BJ (cell line): ENCODE measurements at regions not wholly inside any gene's neighbourhood (a gene's known extent, or its start where the extent isn't known, plus 50 kb on each side); places are given as distances from the start of the nearest gene placed in this dataset.

Experiments
- CTCF ChIA-PET: fragments of 350-600 bp; formaldehyde crosslinking; extraction: SDS; loops from one replicate; lab custom pipeline; 2021; ENCODE audit warnings: antibody characterized with exemption, inconsistent platforms; lab: Yijun Ruan, JAX
- POLR2A ChIA-PET: fragments of 300-600 bp; sonication (Branson Sonifier 250); formaldehyde crosslinking; extraction: SDS; loops from one replicate; lab custom pipeline; 2021; ENCODE audit warnings: antibody characterized with exemption; lab: Charles Lee
- DNase-seq: peaks from one replicate; pipeline ENCODE4 v3.0.0-alpha.2; 2011; ENCODE audit warnings: low read depth
- H3K27me3 ChIP-seq: 2 replicates; pipeline ENCODE4 v1.6.0; 2011; ENCODE audit warnings: low read length; ENCODE audit not compliant: control insufficient read depth, insufficient read depth
- H3K36me3 ChIP-seq: 2 replicates; pipeline ENCODE4 v1.5.1; 2011; ENCODE audit warnings: low read length; ENCODE audit not compliant: control insufficient read depth, insufficient read depth
- H3K4me3 ChIP-seq: 2 replicates; pipeline ENCODE4 v1.5.1; 2011; ENCODE audit warnings: low read depth, mild to moderate bottlenecking, control low read depth, low read length
- CTCF ChIP-seq: IDR thresholded peaks from 2 replicates; pipeline ENCODE4 v1.5.1; 2011; ENCODE audit warnings: low read depth, mild to moderate bottlenecking, control low read depth, inconsistent platforms, low read length, moderate library complexity; ENCODE audit not compliant: insufficient read depth

GRCh38 chr2:43139996-43140621, 86.3 kb downstream of the ZFP36L2 start:
- DNase-seq: peak; percentile 24
- no peak for TF ChIP-seq CTCF
- Histone ChIP-seq H3K27me3 (no peaks in the 10 kb centered on the region), H3K36me3 (no peaks in the 10 kb centered on the region), H3K4me3 (no peak overlapping the region)
- CTCF ChIA-PET: interaction anchor here (0.6 to 1.3 kb wide), 6 partner anchors 9 to 61 kb away, joined by 3 to 9 read pairs (median 3); no protein-coding TSS in a partner anchor
- POLR2A ChIA-PET: interaction anchor here (0.5 kb wide), 1 partner anchor 164 kb away, joined by 3 read pairs; no protein-coding TSS in a partner anchor

- H3K4me3 ChIP-seq: no peak overlapping the region
- no peaks in the 10 kb centered on the region for H3K27me3 ChIP-seq
- H3K36me3 ChIP-seq: no peaks in the 10 kb centered on the region
- no peak for DNase-seq
- TF ChIP-seq CTCF: no peak
- POLR2A ChIA-PET: no interaction called here
- CTCF ChIA-PET: interaction anchor here (0.8 to 1.3 kb wide), 2 partner anchors 8 to 60 kb away, joined by 3 to 9 read pairs; no protein-coding TSS in a partner anchor
Observed at GRCh38 chr2:43139501-43139900, 86.9 kb downstream of the ZFP36L2 start.

- H3K27me3 ChIP-seq: no peaks in the 10 kb centered on the region
- ChIA-PET CTCF (interaction anchor here (0.7 kb wide), 1 partner anchor 216 kb away, joined by 3 read pairs; no protein-coding TSS in a partner anchor), POLR2A (no interaction called here)
- H3K4me3 ChIP-seq: no peak overlapping the region
- TF ChIP-seq CTCF: no peak
- DNase-seq: no peak
- H3K36me3 ChIP-seq: no peaks in the 10 kb centered on the region
Observed at GRCh38 chr2:43138441-43138840, 88.0 kb downstream of the ZFP36L2 start.

- CTCF ChIA-PET: interaction anchor here (1.1 kb wide), 1 partner anchor 10 kb away, joined by 4 read pairs; no protein-coding TSS in a partner anchor
- POLR2A ChIA-PET: no interaction called here
- DNase-seq: no peak
- no peaks in the 10 kb centered on the region for H3K27me3 ChIP-seq
- no peaks in the 10 kb centered on the region for H3K36me3 ChIP-seq
- TF ChIP-seq CTCF: no peak
- no peak overlapping the region for H3K4me3 ChIP-seq
Observed at GRCh38 chr2:43136876-43137275, 89.5 kb downstream of the ZFP36L2 start.

- no peak for TF ChIP-seq CTCF
- no peak overlapping the region for H3K4me3 ChIP-seq
- H3K36me3 ChIP-seq: no peaks in the 10 kb centered on the region
- ChIA-PET CTCF (interaction anchor here (0.9 to 1.4 kb wide), 3 partner anchors 11 to 84 kb away, joined by 3 to 4 read pairs (median 4); no protein-coding TSS in a partner anchor), POLR2A (no interaction called here)
- no peak for DNase-seq
- no peaks in the 10 kb centered on the region for H3K27me3 ChIP-seq
Observed at GRCh38 chr2:43136011-43136799, 90.2 kb downstream of the ZFP36L2 start.
